ENCODE measurements at regions not wholly inside any gene's neighbourhood (a gene's known extent, or its start where the extent isn't known, plus 50 kb on each side); places are given as distances from the start of the nearest gene placed in this dataset.
"Not testable (repeated sequence)": the region's sequence is repeated elsewhere in the genome, so short reads cannot be mapped to it uniquely, and the experiment has no call there.

GRCh38 chr7:119482209-119482608 lies 790.8 kb upstream of the KCND2 start:
- DNase-seq, result no peak

GRCh38 chr7:119482671-119483070 lies 790.3 kb upstream of the KCND2 start:
- DNase-seq, result no peak

- DNase-seq, result no peak
Measured at GRCh38 chr7:119483364-119483763, 789.6 kb upstream of the KCND2 start.

- peak; percentile 0 for DNase-seq
Measured at GRCh38 chr7:119514326-119514725, 758.6 kb upstream of the KCND2 start.

GRCh38 chr7:119515214-119515613 lies 757.8 kb upstream of the KCND2 start:
- no peak for DNase-seq

- DNase-seq, result no peak
Measured at GRCh38 chr7:119515962-119516361, 757.0 kb upstream of the KCND2 start.

GRCh38 chr7:119522263-119522662 lies 750.7 kb upstream of the KCND2 start:
- no peak for DNase-seq

GRCh38 chr7:119522698-119523097 lies 750.3 kb upstream of the KCND2 start:
- no peak for DNase-seq

GRCh38 chr7:119545118-119545517 lies 727.9 kb upstream of the KCND2 start:
- DNase-seq, result peak; percentile 59

GRCh38 chr7:119555788-119556187 lies 717.2 kb upstream of the KCND2 start:
- no peak for DNase-seq

- DNase-seq, result no peak
Measured at GRCh38 chr7:119556436-119556835, 716.5 kb upstream of the KCND2 start.

GRCh38 chr7:119561751-119562150 lies 711.2 kb upstream of the KCND2 start:
- no peak for DNase-seq

- DNase-seq, result no peak
Measured at GRCh38 chr7:119562839-119563238, 710.1 kb upstream of the KCND2 start.

- DNase-seq, result no peak
Measured at GRCh38 chr7:119571666-119572065, 701.3 kb upstream of the KCND2 start.

- DNase-seq, result no peak
Measured at GRCh38 chr7:119572132-119572531, 700.8 kb upstream of the KCND2 start.

GRCh38 chr7:119572541-119572940 lies 700.4 kb upstream of the KCND2 start:
- no peak for DNase-seq

GRCh38 chr7:119578116-119578515 lies 694.9 kb upstream of the KCND2 start:
- DNase-seq, result no peak

- no peak for DNase-seq
Measured at GRCh38 chr7:119594956-119595355, 678.0 kb upstream of the KCND2 start.

- DNase-seq, result peak; percentile 17
Measured at GRCh38 chr7:119596651-119597050, 676.3 kb upstream of the KCND2 start.

GRCh38 chr7:119606297-119606696 lies 666.7 kb upstream of the KCND2 start:
- no peak for DNase-seq

GRCh38 chr7:119620769-119621168 lies 652.2 kb upstream of the KCND2 start:
- DNase-seq, result no peak

- no peak for DNase-seq
Measured at GRCh38 chr7:119623427-119623826, 649.5 kb upstream of the KCND2 start.

GRCh38 chr7:119630406-119630969 lies 642.5 kb upstream of the KCND2 start:
- no peak for DNase-seq

- DNase-seq, result not testable (repeated sequence)
Measured at GRCh38 chr7:119633812-119634211, 639.2 kb upstream of the KCND2 start.

GRCh38 chr7:119640326-119640725 lies 632.6 kb upstream of the KCND2 start:
- DNase-seq, result no peak

- DNase-seq, result no peak
Measured at GRCh38 chr7:119640861-119641260, 632.1 kb upstream of the KCND2 start.

Data from kidney glomerular epithelial cell (primary cell).